ENCODE measurements at regions not wholly inside any gene's neighbourhood (a gene's known extent, or its start where the extent isn't known, plus 50 kb on each side); places are given as distances from the start of the nearest gene placed in this dataset.

DNA sequence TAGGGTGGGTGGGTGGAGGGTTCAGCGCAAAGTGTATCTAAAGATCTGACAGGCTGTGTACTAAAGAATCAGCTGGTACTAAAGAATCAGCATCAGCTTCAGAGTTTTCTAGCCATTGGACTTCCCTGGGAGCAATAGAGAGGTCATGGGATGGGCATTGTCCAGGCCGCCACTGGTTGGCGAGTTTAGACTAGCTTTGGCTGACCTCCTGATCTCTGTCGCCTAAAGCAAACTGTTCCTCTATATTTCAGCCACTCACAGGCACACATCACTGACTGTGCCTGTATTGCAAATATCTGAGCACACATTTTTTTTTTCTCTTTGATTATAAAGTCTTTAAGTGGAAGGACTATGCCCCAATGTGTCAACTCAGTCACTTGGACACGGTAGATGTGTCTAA lies 267.8 kb upstream of the SKOR2 start:
- Histone ChIP-seq H3K4me1 (ENCODE audit: low read depth) (no peaks in the 10 kb centered on the region), H3K36me3 (no peaks in the 10 kb centered on the region), H3K27ac (no peak overlapping the region), H3K27me3 (no peaks in the 10 kb centered on the region), H3K4me3 (no peak overlapping the region), H3K9me3 (ENCODE audit: low read depth) (no peaks in the 10 kb centered on the region)
- TF ChIP-seq, protein P1, sequence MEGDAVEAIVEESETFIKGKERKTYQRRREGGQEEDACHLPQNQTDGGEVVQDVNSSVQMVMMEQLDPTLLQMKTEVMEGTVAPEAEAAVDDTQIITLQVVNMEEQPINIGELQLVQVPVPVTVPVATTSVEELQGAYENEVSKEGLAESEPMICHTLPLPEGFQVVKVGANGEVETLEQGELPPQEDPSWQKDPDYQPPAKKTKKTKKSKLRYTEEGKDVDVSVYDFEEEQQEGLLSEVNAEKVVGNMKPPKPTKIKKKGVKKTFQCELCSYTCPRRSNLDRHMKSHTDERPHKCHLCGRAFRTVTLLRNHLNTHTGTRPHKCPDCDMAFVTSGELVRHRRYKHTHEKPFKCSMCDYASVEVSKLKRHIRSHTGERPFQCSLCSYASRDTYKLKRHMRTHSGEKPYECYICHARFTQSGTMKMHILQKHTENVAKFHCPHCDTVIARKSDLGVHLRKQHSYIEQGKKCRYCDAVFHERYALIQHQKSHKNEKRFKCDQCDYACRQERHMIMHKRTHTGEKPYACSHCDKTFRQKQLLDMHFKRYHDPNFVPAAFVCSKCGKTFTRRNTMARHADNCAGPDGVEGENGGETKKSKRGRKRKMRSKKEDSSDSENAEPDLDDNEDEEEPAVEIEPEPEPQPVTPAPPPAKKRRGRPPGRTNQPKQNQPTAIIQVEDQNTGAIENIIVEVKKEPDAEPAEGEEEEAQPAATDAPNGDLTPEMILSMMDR (IDR thresholded peaks at IDR 0.05; ENCODE audit: low read depth, low read length): no peak
- no peak for DNase-seq (ENCODE audit: low read depth in 1 of 2, low spot score in 1 of 2)

DNA sequence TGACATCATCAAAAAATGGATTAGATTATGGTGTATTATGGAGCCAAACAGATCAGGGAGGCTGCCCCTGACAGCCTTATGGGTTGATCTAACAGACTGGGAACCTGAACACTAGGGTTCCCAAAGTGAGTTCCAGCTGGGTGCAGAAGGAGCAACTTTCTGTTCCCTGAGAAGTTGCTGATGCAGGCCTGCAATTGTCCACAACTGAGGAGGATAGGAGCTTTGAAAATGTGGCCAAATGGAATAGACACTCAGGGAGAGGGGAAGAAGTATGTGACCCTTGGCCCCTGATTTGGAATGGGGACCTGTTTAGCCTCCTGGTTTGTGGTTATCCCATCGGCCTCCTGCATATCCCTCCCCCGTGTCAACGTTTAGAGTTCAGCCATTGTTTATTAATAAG lies 262.2 kb upstream of the SKOR2 start:
- Histone ChIP-seq H3K27ac (no peak overlapping the region), H3K27me3 (no peaks in the 10 kb centered on the region), H3K4me1 (ENCODE audit: low read depth) (no peaks in the 10 kb centered on the region), H3K9me3 (ENCODE audit: low read depth) (no peaks in the 10 kb centered on the region), H3K36me3 (no peaks in the 10 kb centered on the region), H3K4me3 (no peak overlapping the region)
- DNase-seq (ENCODE audit: low read depth in 1 of 2, low spot score in 1 of 2): no peak
- TF ChIP-seq, protein P1 (IDR thresholded peaks at IDR 0.05; ENCODE audit: low read depth, low read length): no peak

DNA sequence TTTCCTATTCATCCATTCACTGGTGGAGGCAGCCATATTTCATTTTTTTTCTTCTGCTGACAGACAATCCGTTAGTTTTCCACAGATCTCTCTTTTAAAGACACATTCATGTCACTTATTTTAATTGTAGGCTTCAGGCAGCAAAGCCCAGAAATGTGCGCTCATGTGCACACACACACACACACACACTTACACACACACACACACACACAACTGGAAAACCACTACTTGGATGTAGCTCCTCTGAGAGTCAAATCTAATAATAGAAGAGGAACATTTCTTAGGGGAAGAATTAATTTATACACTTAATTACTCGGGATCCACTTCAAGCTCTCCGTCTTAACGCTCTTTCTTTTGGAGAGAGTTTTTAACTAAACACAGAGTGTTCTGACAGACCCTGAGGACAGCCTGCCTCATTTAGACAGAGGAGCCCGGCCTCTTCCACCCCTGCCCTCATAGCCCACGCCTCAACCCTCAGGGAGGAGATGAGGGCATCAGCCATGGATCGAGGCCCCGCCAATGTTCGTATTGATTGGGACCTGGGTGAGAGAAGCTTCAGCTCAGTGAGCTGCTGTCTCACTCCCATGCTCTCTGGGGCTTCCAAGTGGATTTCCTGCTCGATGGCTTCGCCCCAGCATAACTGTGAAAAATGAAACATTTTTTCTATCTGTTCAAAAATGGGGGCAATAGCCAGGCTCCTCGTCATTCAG lies 261.4 kb upstream of the SKOR2 start:
- no peaks in the 10 kb centered on the region for H3K4me1 ChIP-seq (ENCODE audit: low read depth)
- TF ChIP-seq, protein P1 (IDR thresholded peaks at IDR 0.05; ENCODE audit: low read depth, low read length): no peak
- no peak overlapping the region for H3K4me3 ChIP-seq
- no peaks in the 10 kb centered on the region for H3K36me3 ChIP-seq
- H3K27ac ChIP-seq: no peak overlapping the region
- DNase-seq (ENCODE audit: low read depth in 1 of 2, low spot score in 1 of 2): no peak
- H3K27me3 ChIP-seq: no peaks in the 10 kb centered on the region
- no peaks in the 10 kb centered on the region for H3K9me3 ChIP-seq (ENCODE audit: low read depth)

DNA sequence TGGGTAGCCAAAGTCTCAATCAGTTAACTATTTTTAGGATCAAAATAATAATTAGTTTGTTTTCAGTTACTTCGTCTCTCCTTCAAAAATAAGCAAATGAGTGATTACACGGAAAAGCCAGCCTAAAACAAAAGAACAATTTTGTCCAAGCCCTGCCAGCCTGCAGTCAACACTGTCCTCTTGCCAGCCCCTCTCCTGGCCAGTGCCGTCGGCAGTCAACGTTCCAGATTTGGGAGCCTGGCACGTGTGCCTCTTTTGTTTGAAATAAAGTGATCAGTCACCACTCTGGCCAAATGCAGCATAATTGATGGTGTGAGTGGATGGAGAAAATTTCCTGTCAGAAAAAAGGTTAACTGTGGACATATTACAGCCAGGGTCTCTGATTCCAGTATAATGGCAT lies 260.6 kb upstream of the SKOR2 start:
- H3K9me3 ChIP-seq (ENCODE audit: low read depth): no peaks in the 10 kb centered on the region
- TF ChIP-seq, protein P1 (IDR thresholded peaks at IDR 0.05; ENCODE audit: low read depth, low read length): no peak
- no peak overlapping the region for H3K4me3 ChIP-seq
- H3K36me3 ChIP-seq: no peaks in the 10 kb centered on the region
- no peak overlapping the region for H3K27ac ChIP-seq
- DNase-seq (ENCODE audit: low read depth in 1 of 2, low spot score in 1 of 2): no peak
- H3K4me1 ChIP-seq (ENCODE audit: low read depth): no peaks in the 10 kb centered on the region
- H3K27me3 ChIP-seq: no peaks in the 10 kb centered on the region

DNA sequence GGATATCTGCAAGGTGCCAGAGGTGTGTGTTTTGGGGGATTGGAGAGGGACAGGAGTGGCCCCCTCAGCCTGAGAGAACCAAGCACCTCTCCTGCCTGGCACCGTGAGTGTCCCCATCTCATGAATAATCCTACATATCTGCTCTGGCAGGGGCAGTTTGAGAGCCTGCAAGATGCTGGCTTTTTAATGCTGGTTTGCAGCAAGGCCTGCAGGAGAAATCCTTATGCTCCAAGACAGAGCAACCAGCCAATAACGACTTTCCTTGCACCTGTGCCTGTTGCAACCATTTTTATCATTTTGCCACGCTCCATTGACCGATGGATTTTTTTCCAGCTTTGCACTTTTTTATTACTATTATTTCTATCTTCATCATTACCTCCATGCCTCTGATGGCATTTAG lies 259.4 kb upstream of the SKOR2 start:
- TF ChIP-seq, protein P1 (IDR thresholded peaks at IDR 0.05; ENCODE audit: low read depth, low read length): no peak
- no peak for DNase-seq (ENCODE audit: low read depth in 1 of 2, low spot score in 1 of 2)
- Histone ChIP-seq H3K9me3 (ENCODE audit: low read depth) (no peaks in the 10 kb centered on the region), H3K27ac (no peak overlapping the region), H3K4me3 (no peak overlapping the region), H3K27me3 (no peaks in the 10 kb centered on the region), H3K4me1 (ENCODE audit: low read depth) (no peaks in the 10 kb centered on the region), H3K36me3 (no peaks in the 10 kb centered on the region)
